NCI-H524 treated with DMSO at 0.1 percent for 48 hours (cell line): ENCODE measurements at regions not wholly inside any gene's neighbourhood (a gene's known extent, or its start where the extent isn't known, plus 50 kb on each side); places are given as distances from the start of the nearest gene placed in this dataset.
A peak's percentile ranks its signal among the peaks of the same experiment; 100 is the strongest.
"Not testable (repeated sequence)": the region's sequence is repeated elsewhere in the genome, so short reads cannot be mapped to it uniquely, and the experiment has no call there.

ENCODE experiments used
- DNase-seq: peaks from one replicate; lab custom pipeline; 2025; lab: John Stamatoyannopoulos, UW

DNA sequence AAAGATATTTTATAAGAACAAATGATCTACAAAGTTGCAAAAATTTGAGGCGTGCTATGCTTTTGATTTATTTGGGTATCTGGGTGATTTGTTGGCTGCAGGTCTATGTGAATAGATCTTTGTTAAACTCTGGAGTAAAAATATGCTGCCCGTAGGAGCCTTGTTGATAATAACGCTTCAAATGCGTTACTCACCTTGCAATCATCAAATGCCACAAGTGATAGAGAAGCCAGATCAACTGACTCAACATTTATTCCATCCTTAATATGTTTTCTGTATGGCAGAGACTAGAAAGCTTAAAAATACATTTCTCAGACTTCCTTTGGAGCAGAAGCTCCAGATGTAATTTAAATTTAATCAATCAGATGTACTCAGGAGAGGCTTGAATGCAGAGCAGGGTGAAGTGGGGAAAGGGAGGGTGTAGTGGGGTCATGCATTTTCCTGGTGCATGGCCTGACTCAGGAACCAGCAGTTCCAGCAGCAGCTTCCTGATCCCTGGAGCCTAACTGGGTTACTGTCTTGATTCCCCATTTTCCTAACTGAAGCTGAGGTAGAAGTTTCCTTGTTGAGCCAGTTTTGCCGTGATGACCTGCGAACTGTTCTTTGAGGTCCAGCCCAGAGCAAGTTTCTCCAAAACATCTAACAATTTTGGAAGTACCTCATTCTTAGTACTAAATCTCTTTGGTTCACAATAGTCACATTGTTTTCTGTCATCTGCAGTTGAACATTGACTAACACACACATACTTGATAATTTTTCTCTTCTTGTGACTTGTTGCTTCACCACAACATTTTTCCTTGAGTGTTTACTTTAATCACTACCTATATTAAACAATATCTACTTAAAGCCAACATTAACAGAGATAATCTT lies 284.7 kb upstream of the CWC22 start:
- no peak for DNase-seq

DNA sequence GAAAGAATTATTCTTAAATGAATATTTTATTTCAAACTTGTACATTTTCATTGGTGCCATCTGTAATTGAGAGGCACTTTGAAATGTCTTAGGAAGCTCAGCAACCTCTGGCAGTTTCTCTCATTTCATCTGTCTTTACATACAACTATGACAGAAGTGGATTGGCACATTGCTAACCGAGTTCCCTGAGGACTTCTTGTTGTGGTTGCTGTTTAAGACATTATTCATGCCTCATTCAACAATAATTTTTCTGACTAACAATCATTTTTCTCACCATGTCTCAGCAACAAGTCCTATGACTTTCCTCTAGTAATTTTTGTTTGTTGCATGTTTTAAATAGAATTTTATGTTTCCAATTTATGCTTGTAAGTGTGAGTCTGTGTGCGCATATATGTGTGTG lies 284.0 kb upstream of the CWC22 start:
- DNase-seq: no peak

DNA sequence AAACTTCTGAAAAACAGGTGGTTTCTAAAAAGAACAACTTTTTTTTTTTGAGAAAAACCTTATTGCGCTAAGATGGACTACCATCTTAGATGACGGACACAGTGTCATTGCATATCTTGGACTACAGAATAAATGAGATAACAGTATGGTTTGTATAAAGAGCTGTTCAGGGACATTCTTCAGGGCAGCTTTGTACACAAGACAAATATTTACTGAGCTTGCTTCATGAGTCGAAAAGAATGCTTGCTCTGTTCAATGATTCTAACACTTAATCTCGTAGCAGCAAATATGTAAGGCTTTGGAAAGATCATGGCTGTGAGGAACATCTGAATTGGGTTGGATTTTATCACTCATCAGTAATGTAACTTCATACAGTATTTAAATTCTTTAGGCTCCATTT lies 282.5 kb upstream of the CWC22 start:
- DNase-seq: no peak

DNA sequence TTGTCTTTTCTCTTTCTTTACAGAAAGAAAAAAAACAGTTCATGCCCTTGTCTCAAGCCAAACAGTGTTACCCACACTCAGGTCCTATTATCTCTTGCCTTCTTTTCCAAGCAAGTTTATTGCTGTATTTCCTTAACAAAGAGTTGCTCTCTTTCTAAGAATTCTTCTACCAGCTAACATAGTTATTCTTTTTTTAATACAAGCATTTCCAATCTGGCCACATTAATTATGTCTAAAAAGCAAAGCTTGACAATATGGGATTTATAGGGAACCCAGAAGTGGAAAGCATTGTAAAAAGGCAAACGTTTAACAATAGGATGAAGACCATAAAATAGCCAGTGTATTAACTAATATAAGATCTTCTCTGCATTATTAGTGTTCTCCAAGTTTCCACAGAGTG lies 272.5 kb upstream of the CWC22 start:
- DNase-seq: no peak

DNA sequence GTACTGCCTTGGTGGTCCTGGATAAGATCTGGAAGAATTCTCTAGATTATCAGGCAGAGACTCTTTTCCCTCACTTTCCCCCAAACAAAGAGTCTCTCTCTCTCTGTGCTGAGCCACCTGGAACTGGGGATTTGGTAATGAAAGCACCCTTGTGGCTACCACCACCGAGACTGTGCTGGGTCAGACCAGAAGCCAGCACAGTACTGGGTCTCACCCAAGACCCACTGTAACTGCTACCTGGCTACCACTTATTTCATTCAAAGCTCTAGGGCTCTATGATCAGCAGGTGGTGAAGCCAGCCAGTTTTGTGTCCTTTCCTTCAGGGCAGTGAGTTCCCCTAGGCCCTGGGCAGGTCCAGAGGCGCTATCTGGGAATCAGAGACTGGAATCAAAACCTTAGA lies 269.6 kb upstream of the CWC22 start:
- no peak for DNase-seq

DNA sequence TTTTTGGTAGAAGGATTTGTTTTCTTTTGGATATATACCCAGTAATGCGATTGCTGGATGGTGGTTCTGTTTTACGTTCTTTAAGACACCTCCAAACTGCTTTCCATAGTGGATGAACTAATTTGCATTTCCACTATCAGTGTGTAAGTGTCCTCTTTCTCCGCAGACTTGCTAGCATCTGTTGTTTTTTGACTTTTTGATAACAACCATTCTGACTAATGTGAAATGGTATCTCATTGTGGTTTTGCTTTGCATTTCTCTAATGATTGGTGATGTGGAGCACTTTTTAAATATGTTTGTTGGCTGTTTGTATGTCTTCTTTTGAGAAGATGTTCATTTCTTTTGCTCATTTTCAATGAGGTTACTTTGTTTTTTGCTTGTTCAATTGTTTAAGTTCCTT lies 260.9 kb upstream of the CWC22 start:
- DNase-seq: no peak

DNA sequence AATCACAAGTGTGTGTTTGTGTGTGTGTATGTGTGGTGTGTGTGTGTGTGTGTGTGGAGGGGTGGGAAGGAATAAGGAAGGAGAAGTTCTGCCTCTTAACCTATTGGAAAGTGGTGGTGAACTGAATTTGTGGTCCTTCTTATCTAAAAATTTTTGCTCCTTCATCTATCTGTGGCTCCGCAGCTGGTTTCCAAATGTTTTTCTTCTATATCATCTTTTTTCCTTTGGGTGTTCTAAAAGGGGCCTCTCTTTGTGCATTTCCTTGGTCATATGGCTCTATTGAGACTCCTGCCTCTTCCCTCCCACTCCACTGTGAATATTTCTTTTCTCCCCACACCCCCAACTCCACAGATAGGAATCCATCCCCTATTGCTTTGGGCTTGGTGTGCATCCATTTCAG lies 254.9 kb upstream of the CWC22 start:
- DNase-seq: no peak

DNA sequence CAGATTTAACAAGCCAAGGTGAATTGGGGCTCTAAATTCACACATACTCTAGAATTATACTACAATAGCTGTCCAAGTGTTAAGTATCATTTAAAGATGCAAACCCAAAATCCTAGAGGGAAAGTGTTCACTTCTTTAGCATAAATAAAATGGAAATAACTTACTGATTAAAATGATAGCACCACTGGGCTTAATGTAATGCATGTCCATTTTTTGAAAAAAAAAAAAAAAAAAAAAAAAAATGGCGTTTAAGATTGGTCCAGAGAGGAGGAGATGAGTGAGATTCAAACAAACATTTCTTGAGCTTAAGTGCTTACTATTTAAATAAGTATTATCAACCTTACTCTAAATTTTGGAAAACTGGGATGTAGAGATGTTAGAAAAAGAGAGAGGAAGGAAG lies 251.5 kb upstream of the CWC22 start:
- DNase-seq: no peak

DNA sequence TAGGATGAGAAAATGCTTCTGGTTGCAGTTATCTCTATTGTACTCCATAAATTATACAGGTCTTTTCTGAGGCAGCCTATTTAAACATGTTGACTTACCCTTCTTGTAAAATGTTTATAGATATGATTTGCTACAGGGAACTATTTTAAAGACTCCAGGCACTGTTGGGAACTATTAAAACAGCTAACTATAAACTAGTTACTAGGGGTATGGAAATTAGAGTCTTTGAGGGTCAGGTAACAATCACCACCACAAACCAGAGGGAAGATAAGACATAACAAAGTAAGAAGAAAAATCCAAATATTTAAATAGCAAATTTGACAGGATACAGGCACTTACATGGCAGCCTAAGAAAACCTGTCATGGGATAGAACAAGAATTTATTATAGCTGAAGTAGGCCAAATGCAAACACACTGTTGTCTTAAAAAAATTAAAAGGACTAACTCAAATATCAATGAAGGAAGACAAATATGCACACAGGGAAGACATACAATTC lies 251.0 kb upstream of the CWC22 start:
- no peak for DNase-seq

DNA sequence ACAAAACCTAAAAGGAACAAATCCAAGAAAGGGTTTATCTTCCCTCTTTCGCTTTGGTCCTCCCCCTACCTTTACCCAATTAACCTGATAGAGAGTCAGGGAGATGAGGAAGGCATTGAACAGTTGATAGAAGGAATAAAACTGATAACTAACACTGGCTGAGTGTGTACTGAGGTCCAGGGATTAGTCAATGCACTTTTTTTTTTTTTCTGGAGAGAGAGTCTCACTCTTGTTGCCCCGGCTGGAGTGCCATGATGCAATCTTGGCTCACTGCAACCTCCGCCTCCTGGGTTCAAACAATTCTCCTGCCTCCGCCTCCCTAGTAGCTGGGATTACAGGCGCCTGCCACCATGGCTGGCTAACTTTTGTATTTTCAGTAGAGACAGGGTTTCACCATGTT lies 250.2 kb upstream of the CWC22 start:
- DNase-seq: no peak

DNA sequence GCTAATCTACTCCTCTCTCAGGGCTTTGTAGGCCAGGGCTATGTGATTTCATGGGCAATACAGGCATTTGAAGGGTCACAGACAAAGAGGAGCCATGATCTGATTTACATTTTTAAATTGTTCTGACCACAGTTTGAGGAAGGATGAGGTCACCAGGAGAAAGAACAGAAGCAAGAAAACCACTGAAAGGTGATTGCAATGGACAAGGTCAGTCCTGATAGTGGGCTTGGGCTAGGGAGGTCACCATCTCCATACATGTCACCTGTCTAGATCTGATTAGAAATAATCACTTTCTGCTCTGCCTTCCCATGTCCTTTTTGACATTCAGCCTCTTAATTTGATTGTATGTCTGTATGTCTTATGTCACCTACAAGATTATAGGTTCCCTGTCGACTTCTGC lies 248.9 kb upstream of the CWC22 start:
- DNase-seq: no peak

DNA sequence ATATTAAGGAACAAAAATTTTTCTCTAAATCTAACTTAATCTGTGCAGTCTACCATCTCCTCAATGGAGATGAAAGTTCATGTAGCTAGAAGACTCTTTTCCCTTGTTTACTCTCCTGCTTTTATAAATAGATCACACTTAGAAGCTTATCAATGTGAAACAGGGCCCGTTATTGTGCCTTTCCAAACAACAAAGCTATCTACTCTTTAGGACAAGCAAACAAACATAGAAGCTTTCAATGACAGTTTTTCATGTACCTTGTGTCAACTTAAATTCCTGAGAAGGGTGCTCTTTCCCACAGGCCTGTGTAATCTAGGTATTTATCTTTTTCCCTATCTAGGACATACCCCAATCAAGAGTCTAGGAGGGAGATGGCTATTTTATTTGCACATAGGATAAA lies 247.8 kb upstream of the CWC22 start:
- DNase-seq: no peak

DNA sequence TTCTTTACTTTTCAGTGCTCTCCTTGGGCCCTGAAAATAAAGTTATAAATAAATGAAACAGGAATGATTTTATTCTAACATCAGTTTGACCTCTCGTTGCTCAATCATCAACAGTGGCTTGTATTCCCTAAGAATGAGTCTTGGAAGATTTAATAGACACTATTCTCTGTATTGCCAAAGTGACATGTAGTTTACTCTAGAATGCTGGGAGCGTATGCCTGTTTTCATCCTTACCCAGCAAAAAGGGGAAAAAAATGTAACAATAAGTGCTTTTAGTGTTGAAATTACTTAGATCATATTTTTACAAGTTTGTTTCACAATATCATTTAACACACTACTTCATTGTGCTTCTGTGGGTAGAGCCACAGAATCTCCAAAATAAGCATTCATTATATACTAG lies 240.6 kb upstream of the CWC22 start:
- no peak for DNase-seq

DNA sequence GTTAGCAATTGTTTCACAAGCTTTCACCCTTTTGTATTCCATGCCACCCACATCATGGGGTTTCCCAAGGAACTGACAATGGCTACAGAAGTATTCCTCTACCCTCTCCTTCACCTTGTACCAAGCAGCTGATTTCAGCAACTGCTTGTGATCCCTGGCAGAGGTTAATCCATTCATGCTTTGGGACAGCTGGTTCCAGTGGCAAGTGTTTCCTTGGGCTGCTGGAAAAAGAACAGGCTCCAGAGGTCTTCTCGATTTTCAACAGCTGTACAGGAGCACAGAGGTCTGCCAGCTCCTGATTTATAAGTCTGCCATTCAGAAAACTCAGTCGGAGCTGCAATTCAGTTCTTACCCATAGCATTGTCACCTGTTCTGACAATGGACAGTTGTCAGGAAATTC lies 239.2 kb upstream of the CWC22 start:
- DNase-seq: peak; percentile 4

DNA sequence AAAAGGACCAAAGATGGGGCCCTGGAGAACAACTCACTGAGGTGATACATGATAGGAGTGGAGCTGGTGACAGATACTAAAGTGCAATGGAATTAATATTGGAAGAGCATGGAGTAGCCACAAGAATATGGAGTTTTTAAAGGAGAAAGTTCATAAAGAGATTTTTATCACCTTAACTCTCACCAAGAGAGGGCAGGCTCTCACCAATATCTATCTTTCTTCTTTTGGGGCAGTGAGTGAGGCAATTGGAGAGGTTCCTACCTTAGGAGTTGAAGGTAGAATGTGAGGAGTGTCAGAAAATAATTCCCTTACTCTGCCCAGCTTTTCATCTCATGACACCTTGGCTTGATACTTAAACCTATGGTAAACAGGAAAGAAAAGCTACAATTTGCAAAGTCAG lies 233.7 kb upstream of the CWC22 start:
- no peak for DNase-seq

DNA sequence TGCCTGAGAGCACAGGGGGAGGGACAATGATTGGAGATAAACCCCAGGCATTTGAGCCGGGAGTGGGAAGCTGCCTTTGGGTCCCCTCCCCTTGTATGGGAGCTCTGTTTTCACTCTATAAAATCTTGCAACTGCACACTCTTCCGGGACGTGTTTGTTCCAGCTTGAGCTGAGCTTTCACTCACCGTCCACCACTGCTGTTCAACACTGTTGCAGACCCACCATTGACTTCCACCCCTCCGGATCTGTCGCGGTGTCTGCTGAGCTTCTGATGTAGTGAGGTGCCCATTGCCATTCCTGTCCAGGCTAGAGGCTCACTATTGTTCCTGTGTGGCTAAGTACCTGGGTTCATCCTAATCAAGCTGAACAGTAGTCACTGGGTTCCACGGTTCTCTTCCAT lies 231.6 kb upstream of the CWC22 start:
- DNase-seq: no peak

DNA sequence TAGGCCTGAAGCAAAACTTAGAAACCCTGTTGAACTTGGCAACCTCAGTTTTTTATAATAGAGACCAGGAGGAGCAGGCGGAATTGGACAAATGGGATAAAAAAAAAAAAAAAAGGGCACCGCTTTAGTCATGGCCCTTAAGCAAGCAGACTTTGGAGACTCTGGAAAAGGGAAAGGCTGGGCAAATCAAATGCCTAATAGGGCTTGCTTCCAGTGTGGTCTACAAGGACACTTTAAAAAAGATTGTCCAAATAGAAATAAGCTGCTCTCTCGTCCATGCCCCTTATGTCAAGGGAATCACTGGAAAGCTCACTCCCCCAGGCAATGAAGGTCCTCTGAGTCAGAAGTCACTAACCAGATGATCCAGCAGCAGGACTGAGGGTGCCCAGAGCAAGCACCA lies 229.0 kb upstream of the CWC22 start:
- not testable (repeated sequence) for DNase-seq

DNA sequence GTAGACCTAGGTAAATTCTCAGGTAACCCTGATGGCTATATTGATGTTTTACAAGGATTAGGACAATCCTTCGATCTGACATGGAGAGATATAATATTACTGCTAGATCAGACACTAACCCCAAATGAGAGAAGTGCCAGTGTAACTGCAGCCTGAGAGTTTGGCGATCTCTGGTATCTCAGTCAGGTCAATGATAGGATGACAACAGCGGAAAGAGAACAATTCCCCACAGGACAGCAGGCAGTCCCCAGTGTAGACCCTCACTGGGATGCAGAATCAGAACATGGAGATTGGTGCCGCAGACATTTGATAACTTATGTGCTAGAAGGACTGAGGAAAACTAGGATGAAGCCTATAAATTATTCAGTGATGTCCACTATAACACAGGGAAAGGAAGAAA lies 228.4 kb upstream of the CWC22 start:
- not testable (repeated sequence) for DNase-seq

DNA sequence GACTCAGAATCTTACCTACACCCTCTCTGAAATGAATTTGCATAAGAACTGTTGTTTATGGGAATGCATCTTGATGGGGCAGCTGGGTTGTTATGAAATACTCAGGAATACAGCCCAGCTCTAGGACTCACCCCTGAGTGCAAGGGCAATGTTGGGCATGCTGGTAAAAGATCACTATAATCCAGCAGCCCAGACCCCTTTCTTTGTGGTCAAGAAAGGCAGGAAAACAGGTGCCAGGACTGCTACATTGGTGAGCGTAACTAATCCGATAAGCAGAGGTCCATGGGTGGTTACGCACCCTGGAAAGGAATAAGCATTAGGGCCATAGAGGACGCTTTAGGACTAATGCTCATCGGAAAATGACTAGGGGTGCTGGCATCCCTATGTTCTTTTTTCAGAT lies 227.9 kb upstream of the CWC22 start:
- DNase-seq: not testable (repeated sequence)

DNA sequence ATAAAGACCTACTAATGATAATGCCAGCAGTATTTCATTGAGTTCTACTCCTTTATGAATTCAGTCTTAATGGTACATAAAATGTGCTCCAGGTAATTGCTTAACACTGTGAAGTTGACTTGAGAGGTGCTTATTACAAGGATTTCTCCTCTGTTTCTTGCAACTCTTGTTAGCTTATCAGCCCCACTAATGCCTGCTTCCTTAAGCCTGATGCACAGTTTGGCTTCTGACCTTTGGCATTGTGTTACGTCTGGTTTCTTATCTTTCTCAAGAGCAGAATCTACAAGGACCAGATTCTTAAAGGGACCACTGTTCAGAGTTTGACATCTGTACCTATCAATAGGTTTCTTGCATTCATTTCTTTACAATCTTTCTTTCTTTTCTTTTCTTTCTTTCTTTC lies 223.9 kb upstream of the CWC22 start:
- no peak for DNase-seq

DNA sequence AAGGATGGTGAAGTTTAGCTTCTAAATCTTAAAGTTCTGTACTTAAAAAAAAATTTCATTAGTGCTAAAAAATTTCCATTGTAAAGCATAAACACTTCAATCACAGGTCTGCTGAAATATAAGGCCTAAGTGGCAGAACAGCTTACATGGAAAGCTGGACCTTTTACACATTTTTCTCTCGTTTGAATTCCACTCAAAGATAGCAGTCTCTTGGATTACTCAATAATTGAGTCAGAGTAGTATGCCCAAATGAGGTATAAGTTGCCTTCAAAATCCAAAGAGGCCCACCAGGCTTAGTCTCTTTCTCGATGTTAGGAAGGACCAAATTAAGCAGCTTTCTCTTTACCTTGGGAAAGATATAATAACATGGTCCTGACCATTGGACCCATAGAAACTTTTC lies 220.4 kb upstream of the CWC22 start:
- DNase-seq: no peak

DNA sequence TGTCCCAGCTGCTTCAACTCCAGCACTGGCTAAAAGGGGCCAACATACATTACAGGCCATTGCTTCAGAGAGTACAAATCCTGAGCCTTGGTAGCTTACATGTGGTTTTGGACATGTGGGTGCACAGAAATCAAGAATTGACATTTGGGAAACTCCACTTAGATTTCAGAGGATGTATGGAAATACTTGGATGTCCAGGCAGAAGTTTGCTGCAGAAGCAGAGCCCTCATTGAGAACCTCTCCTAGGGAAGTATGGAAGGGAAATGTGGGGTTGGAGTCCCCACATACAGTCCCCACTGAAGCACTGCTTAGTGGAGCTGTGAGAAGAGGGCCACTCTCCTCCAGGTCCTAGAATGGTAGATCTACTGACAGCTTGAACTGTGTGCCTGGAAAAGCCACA lies 218.0 kb upstream of the CWC22 start:
- DNase-seq: no peak

DNA sequence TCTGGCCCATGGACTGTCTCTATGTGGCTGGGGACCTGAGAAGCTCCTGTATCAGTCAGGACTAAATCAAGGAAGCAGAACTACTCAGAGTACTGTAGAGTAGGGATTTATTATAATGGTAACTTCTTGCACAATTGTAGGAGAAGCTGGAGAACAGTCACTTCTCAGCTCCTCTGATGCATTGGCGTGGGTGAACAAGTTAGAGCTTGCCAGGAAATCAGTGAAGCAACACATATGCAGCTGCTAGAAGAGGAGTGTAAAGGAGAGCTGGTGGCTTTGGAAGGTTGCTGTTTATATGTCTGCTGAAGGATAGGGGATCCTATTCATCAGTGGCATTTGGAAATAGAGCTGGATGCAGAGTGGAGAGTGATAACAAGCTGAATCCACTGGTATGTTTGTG lies 215.5 kb upstream of the CWC22 start:
- no peak for DNase-seq

DNA sequence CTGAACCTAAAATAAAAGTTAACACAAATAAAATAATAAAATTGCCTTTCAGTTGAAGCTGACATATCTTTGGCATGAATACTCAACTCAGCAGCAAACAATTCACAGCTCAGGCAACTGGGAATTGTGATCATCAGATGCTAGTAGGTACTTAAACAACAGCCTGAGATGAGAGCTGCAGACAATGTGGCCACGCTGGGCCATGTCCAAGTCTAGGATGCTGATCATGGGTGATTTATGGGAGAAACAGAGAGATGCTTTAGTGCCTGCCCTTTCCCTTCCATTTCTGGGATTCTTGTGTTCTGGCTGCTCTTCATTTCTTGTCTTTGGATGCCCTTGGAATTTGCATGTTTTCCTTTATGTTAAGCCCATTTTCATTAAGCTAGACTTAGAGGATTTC lies 212.4 kb upstream of the CWC22 start:
- DNase-seq: no peak
